Motor neuron (in vitro differentiated cells): ENCODE measurements at regions not wholly inside any gene's neighbourhood (a gene's known extent, or its start where the extent isn't known, plus 50 kb on each side); places are given as distances from the start of the nearest gene placed in this dataset.

ENCODE experiments used
- ATAC-seq, 8 experiments: fragments of 200-7000 bp; cut with Tn5 transposase; replicated peaks in 6 of 8; 2 replicates each; pipeline ENCODE4 v1.8.0; 2021; ENCODE audit warnings: mild to moderate bottlenecking in 8 of 8, moderate library complexity in 8 of 8
- H3K27ac ChIP-seq, 2 donors: fragments of 250-450 bp; sonication (Bioruptor Pico); 2 replicates each; pipeline ENCODE4 v1.9.0; 2021; ENCODE audit warnings: antibody characterized with exemption in 2 of 2, mild to moderate bottlenecking in 2 of 2, moderate library complexity in 1 of 2
- H3K4me1 ChIP-seq, 2 donors: fragments of 250-450 bp; sonication (Bioruptor Pico); replicated peaks in 1 of 2; 2 replicates each; pipeline ENCODE4 v1.6.1; 2021; ENCODE audit warnings: antibody characterized with exemption in 2 of 2, mild to moderate bottlenecking in 2 of 2, moderate library complexity in 1 of 2
- H3K4me3 ChIP-seq, 5 donors: fragments of 250-450 bp; sonication (Bioruptor Pico); 2 replicates each; pipeline ENCODE4 v1.9.0; 2021; ENCODE audit warnings: antibody characterized with exemption in 5 of 5, mild to moderate bottlenecking in 5 of 5, moderate library complexity in 4 of 5
- WGBS, 10 experiments: fragments of 450-650 bp; shearing (Covaris generic); methylation state at CpG; one replicate each; pipeline ENCODE4 v1.0.0; 2022; 5-methylcytosine and 5-hydroxymethylcytosine counted together
- in situ Hi-C, 9 experiments: fragments of 400-800 bp; cut with MboI; loops; one replicate each; pipeline ENCODE4 v1.15.0; 2021; ENCODE audit warnings: low sequenced_read_pairs in 9 of 9, low pct_unique_long_range_greater_than_20kb in 2 of 9; ENCODE audit not compliant: unreplicated experiment in 9 of 9

DNA sequence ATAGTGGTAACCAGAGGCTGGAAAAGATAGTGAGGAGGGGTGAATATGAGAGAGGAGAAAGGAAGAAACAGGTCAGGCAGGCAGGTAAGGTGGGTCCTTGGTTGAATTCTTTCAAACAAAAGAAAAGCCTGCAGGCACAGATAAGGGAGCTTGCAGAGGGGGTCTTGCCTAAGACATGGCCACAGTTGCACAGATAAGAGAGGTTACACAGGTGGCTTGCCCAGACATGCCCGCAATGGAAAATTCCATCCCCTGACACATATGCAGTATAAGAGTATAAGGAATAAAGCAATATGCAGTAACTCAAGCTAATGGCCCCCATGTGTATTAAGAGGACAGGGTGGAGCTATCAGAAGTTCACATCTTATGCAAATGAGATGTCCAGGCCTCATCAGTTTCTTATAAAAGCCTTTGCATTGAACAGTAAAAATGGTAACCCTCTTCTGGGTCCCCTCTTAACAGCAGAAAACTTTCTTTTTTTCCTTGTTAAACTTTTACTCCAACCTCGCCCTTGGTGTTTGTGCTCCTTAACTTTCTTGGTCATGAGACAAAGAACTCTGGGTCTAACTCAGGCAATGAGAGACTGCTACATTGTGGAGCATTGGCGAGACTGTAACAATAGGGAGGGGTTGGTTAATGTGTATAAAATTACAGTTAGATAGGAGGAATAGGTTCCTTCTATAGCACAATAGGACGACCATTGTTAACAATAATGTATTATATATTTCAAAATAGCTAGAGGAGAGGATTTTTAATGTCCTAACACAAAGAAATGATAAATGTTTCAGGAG is 764.6 kb downstream of the TSN start:
- peak in 2 of 8 experiments; percentile 65 to 78 for ATAC-seq
- H3K4me3 ChIP-seq, result no peak overlapping the region
- 13 to 100% (median 88%) methylated on average over 1 to 4 of the region's 4 CpGs for WGBS, 10 experiments
- peaks cover 8 to 19% of the 10 kb centered on the region in 2 donors for H3K4me1 ChIP-seq
- in situ Hi-C loops, result no loop called here
- H3K27ac ChIP-seq, result no peak overlapping the region

DNA sequence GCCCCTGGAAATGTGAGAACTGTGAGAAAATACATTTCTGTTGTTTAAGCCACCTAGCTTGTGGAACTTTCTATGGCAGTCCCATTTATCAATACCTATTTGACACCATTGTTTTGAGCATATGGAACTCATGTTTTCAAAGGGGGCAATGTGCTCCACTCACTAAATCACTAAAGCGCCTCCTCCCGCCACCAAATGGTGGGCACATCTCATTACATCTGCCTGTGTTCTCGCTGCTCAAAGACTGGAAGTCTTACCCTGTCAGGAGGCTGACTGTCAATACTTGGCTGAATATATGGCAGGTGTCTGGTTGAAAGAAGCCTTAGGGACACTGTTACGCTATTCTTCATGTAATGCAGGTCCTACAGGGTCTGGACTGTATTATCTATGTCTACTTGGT is 767.7 kb downstream of the TSN start:
- no peak overlapping the region for H3K4me3 ChIP-seq
- WGBS, 10 experiments, result 34 to 100% (median 98%) methylated on average over 1 to 4 of the region's 4 CpGs; no CpG with 5 or more reads in 2 of the 10 experiments
- peaks cover 0 to 2% of the 10 kb centered on the region in 2 donors for H3K4me1 ChIP-seq
- no peak overlapping the region for H3K27ac ChIP-seq
- in situ Hi-C loops, result no loop called here
- no peak for ATAC-seq

DNA sequence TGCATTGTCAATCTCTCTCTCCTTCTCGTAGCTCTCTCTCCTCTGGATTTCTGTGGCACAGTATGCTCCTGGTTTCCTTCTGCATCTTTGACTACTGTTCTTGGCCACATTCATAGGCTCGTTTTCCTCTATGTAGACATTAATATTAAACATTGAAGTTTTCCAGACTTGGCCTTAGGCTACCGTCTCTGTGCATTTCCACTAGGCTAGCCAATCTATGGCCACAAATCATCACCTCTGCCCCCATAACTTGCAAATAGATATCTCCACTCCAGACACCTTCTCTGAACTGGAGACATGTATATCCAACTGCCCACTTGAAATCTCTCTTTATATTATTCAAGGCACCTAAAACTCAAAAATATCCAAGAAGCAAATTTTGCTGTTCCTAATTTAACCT is 768.5 kb downstream of the TSN start:
- no peak for ATAC-seq
- in situ Hi-C loops, result no loop called here
- 0 to 95% (median 84%) methylated on average over 1 to 3 of the region's 3 CpGs; no CpG with 5 or more reads in 1 of the 10 experiments for WGBS, 10 experiments
- Histone ChIP-seq H3K4me1 (no peaks in the 10 kb centered on the region), H3K27ac (no peak overlapping the region), H3K4me3 (no peak overlapping the region)

DNA sequence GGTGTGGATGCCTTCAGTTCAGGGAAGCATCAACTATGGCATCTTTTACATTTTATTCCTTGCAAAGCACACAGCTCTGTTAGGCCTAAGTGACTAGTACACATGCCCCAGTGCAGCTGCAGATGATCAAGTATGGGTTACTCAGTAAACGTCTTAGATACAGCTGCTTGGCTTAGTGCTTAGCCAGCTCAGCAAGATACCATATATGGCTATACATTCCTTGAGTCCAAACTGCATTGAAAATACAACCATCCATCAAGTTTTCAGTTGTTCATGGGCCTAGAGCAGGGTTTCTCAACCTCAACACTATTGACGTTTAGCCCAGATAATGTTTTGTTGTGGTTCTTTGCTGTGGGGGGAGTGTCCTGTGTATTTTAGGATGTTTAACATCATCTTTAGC is 769.9 kb downstream of the TSN start:
- H3K4me3 ChIP-seq, result no peak overlapping the region
- in situ Hi-C loops, result no loop called here
- no peak for ATAC-seq
- no peak overlapping the region for H3K27ac ChIP-seq
- H3K4me1 ChIP-seq, result no peaks in the 10 kb centered on the region
- 57 to 100% (median 72%) methylated on average over 1 to 2 of the region's 2 CpGs; no CpG with 5 or more reads in 4 of the 10 experiments for WGBS, 10 experiments

DNA sequence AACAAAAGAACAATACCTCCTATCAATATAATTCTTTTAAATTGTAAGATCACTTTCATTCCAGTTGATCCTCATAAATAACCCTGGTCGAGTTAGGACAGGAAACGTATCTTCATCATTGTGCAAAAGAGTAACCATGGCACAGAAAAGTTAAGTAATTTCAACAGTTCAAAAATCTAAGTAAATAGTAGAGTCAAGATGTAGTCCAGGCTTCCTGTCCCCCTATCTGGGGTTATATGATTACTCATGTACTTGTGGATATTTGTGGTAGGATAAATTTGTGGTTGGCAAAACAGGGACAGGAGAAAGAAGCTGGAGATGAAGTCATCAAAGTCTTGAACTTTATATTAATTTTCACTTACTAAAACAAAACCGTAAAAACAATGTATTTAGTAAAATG is 772.6 kb downstream of the TSN start:
- ATAC-seq, result no peak
- in situ Hi-C loops, result no loop called here
- 28 to 100% (median 89%) methylated on average over 1 to 3 of the region's 3 CpGs for WGBS, 10 experiments
- Histone ChIP-seq H3K4me1 (no peaks in the 10 kb centered on the region), H3K27ac (no peak overlapping the region), H3K4me3 (no peak overlapping the region)

DNA sequence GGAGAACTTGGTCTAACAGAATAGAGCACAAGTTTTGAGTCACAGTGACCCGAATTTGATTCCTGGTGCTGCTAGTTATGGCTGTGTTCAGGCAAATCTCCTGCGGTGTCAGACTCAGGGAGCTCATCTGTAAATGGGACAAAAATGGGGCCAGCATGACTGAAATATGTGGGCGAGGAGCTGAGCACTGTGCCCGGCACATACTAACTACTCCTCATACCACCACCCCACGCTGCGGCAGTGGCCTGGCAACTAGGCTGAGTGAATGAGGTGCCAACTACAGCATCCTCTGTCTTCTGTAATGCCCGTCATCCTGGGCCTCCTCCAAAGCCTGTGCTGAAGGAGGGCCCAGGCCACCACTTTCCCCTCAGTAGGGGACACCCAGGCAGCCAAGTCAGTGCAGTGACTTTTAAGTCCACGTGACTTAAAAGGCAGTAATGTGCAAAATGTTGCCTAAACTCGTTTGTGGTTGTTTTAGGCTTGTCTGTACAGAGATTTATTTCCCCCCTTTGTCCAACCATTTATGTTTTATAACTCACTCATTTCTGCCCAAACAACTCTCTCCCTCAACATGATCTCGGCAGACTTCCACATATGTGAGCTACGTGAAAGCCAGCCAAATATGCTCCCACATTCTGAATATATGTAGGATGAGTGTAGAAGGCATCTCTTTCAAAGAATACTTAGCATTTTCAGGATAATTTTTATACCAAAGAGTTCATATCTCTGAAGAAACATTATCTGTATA is 773.7 kb downstream of the TSN start:
- in situ Hi-C loops, result no loop called here
- 30 to 100% (median 80%) methylated on average over 2 to 11 of the region's 11 CpGs; no CpG with 5 or more reads in 1 of the 10 experiments for WGBS, 10 experiments
- ATAC-seq, result no peak
- Histone ChIP-seq H3K4me3 (no peak overlapping the region), H3K4me1 (no peaks in the 10 kb centered on the region), H3K27ac (no peak overlapping the region)

DNA sequence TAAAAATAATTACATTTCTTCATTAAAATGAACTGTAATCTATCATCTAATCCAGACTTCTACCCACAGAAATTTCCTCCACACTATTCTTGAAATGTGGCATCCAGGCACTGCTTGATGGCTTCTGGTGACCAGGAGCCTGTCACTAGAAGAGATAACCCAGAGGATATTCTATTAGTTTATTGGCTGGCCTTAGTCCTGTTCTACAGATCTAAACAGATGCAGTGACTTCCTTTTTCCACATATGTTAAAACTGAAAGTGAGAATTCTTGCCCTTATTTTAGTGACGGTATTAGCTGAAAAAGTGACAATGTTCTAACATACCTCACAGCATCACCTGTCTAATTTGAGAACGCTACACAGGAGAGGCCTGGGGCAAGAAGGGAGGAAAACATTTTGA is 775.4 kb downstream of the TSN start:
- in situ Hi-C loops, result no loop called here
- no peak for ATAC-seq
- H3K4me3 ChIP-seq, result no peak overlapping the region
- 38 to 100% (median 90%) methylated on average over 1 to 2 of the region's 2 CpGs; no CpG with 5 or more reads in 1 of the 10 experiments for WGBS, 10 experiments
- H3K4me1 ChIP-seq, result no peaks in the 10 kb centered on the region
- H3K27ac ChIP-seq, result no peak overlapping the region

DNA sequence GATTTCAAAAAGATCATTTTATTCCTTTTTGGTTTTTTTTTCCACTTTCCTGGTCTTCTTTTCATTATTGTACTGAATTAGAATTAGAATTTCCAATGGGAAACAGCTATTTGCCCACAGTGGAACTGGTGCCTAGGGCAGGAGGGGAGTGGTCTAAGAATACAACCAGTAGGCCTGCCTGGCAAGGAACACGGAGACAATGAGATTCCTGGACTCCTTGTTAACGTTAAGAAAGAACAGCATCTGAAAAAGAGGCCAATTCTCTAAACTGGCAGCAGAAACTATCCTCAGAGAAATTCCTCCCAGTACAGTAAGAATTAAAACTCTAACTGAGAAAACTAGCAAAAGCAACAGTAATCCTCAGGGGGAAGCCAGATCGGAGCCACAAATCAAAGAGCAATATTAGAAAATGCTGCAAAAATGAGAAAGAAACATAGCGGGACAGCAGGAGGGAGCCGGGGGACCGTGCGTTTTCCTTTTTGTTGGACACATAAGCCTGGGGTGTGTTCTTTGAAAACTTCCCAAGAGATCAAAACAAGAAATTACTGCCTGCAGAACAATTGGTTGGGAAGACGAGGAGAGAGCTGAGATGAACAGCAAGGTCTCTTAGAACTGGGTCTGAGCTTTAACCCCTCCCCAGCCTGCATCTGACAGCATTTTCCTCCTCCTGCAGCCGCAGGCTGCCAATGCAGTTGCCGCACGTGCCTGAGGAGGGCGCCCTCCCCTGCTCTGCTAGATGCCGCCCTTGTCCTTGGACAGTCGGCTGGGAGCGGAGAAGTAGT is 776.0 kb downstream of the TSN start:
- H3K4me3 ChIP-seq, result no peak overlapping the region
- no peaks in the 10 kb centered on the region for H3K4me1 ChIP-seq
- WGBS, 10 experiments, result 0 to 97% (median 62%) methylated on average over 1 to 12 of the region's 15 CpGs
- no peak overlapping the region for H3K27ac ChIP-seq
- in situ Hi-C loops, result no loop called here
- ATAC-seq, result peak in 2 of 8 experiments; percentile 29 to 42

DNA sequence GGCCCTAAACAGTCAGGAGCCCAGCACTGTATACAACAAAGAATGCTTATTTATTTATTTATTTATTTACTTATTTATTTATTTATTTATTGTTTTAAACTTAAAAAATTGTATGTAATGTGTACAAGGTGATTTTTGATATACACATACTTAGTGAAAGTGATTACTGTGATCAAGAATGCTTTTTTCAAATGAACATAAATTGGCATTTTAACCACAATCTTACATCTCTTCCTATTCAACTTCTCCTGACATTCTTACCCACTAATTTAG is 776.6 kb downstream of the TSN start:
- H3K4me1 ChIP-seq, result no peaks in the 10 kb centered on the region
- ATAC-seq, result no peak
- in situ Hi-C loops, result no loop called here
- H3K27ac ChIP-seq, result no peak overlapping the region
- H3K4me3 ChIP-seq, result no peak overlapping the region

DNA sequence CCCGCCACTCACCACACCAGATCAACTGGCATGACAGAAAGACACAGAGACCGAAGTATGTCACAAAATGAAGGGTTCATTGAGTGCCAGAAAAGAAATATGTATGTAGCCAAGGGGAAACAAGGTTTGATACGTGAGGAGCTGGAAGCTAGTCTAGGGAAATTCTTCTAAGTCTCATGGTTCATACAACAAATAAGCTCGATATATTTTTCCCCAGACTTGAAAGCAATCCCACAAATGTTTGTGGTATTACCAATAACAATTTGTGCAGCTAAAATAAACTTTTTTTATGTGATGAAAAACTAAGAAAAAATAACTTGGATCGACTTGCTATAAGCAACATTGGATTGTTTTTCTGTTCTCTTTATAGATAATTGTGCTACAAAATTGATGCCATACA is 777.0 kb downstream of the TSN start:
- in situ Hi-C loops, result no loop called here
- Histone ChIP-seq H3K4me1 (no peaks in the 10 kb centered on the region), H3K27ac (no peak overlapping the region), H3K4me3 (no peak overlapping the region)
- 0 to 95% (median 74%) methylated on average over 1 to 5 of the region's 5 CpGs for whole genome bisulfite sequencing, 10 experiments
- no peak for ATAC-seq

DNA sequence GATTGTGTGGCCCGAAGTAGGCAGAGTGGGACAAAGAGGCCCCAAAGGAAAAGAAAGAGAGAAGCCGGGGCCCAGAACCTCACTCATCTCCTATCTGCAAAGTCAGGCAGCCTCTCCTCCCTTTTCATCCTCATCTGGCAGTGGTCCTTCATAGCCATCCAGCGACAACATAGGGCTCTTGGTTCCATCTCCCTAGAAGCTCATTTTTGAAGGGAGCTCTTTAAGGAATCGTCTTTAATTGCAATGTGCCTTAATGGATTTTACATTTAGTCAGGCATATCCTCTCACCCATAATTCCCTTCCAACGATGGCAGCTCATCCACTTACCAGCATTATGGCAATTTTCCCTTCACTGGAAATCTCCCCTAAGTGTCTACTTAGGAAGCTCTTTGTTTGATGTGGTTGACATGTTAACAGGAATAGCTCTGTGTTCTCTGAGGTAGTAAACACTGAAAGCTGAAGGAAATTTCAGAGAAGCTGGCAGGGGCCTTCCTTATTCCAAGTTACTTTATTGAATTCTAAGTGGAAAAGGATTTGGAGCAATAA is 780.6 kb downstream of the TSN start:
- no peak for ATAC-seq
- 0 to 100% (median 88%) methylated on average over 1 to 4 of the region's 5 CpGs; no CpG with 5 or more reads in 3 of the 10 experiments for WGBS, 10 experiments
- in situ Hi-C loops, result no loop called here
- Histone ChIP-seq H3K4me1 (no peaks in the 10 kb centered on the region), H3K4me3 (no peak overlapping the region), H3K27ac (no peak overlapping the region)

DNA sequence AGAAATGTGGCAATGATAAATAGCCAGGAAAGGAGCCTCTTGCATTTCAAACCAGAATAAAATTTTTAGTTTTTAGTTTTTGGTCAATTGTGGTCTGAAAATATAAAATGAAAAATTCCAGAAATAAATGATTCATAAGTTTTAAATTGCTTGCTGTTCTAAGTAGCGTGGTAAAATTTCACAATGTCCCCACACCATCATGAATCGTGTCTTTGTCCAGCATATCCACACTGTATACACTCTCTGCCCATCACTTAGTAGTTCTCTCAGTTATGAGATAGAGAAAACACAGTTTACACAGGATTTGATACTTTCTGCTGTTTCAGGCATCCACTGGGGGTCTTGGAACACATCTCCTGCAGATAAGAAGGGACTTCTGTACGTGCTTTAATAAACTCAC is 783.9 kb downstream of the TSN start:
- Histone ChIP-seq H3K27ac (no peak overlapping the region), H3K4me1 (no peaks in the 10 kb centered on the region), H3K4me3 (no peak overlapping the region)
- no peak for ATAC-seq
- WGBS, 10 experiments, result 10 to 100% (median 83%) methylated on average over 1 to 3 of the region's 3 CpGs; no CpG with 5 or more reads in 1 of the 10 experiments
- in situ Hi-C loops, result no loop called here

DNA sequence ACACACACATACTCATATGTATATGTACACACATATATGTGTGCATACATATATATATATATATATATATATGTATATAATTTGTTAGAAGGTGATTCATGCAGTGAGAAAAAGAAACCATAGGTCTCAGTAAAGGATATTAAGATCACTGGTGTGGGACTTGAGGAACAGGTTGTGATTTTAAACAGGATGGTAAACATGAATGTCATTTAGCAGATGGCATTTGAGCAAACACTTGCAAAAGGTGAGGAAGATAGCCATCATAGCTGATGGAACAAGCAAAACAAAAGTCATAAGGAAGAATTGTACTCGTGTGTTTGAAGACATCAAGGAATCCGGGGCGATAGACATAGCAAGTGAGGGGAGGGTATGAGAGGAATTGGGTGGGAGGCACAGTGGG is 784.5 kb downstream of the TSN start:
- H3K27ac ChIP-seq, result no peak overlapping the region
- no peak for ATAC-seq
- in situ Hi-C loops, result no loop called here
- H3K4me1 ChIP-seq, result no peaks in the 10 kb centered on the region
- 76 to 82% (median 79%) methylated on average over 2 to 3 of the region's 3 CpGs; no CpG with 5 or more reads in 5 of the 10 experiments for WGBS, 10 experiments
- no peak overlapping the region for H3K4me3 ChIP-seq
